Mucosa of gallbladder (tissue), 1 donor: ENCODE measurements at regions not wholly inside any gene's neighbourhood (a gene's known extent, or its start where the extent isn't known, plus 50 kb on each side); places are given as distances from the start of the nearest gene placed in this dataset.

Experiments
- DNase-seq: peaks from one replicate; pipeline ENCODE4 v3.0.0-alpha.2; 2020; ENCODE audit warnings: low spot score
- donor health status: DM: no; HTN: no; CAD: no.

DNA sequence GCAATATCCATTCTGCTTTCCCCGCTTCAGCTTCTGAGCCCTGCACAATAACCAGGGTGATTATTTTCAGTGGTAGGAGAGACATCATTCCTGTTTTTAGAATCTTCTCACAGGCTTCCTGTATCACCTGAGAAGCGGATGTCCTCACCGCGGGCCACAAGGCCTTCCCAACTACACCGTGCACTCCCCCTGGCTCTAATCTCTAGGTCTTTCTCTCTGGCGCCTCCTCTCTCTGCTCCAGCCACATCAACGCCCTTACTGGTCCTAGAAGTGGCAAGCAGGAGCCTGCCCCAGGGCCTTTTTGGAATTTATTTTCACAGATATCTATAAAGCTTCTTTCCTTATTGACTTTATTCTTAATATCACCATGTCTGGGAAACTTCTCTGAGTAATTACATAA lies 675.2 kb upstream of the FRG1 start:
- no peak for DNase-seq

DNA sequence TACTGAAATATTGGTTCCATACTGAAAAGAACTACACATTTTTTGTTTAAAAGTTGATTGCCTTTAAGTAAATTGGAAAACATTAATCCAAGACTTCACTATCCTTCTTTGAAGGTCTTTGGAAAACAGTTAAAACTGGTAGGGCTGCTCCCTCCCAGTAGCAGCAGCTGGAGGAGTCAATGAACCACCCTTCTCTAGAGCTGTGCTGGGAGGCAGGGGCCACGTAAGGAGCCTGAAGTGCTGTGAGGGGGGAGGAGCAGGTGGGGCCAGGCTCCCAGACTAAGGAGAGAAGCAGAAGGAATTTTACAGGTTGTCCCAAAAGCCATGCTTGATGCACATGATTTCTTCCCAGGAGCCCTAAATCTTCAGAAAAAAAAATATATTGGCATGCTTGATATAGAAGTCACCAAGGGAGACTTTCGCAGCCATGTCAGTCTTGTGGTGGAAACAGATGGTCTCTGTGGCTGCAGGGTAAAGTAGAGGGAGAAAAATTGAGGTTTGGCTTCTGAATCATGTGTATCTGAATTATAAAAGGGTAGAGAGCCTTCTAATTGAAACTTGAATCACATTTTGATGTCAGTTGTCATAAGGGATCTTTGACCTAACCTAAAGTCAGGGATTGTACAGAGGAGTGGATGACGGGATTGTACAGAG lies 673.2 kb upstream of the FRG1 start:
- DNase-seq: no peak

DNA sequence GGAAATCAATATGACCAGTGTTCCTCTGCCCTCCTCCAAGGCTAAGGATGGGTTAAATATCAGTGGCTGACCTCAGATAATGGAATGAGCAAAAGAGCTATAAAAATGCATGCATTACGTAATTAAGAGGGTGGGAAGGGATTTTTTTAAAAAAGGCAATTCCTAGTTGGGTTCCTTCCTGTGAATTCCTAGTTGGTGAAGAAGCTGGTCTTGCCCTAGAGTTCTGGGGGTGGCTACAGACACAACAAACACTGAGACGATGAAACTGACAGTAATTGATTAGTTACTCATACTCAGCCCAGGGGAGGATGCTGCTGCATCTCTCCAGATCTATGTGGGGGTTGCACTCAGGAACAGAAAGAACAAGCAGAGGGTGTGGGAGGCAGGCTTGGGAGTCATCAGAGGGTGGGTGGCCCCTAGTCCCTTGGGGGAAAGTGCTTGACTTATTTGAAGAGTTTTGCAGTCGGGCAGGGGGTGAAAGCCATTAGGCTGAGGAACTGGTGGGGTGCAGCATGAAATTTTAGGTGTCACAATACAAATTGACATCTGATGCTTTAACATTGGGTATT lies 662.0 kb upstream of the FRG1 start:
- DNase-seq: no peak

GRCh38 chr4:189279188-189279587 lies 661.5 kb upstream of the FRG1 start:
- DNase-seq: no peak

DNA sequence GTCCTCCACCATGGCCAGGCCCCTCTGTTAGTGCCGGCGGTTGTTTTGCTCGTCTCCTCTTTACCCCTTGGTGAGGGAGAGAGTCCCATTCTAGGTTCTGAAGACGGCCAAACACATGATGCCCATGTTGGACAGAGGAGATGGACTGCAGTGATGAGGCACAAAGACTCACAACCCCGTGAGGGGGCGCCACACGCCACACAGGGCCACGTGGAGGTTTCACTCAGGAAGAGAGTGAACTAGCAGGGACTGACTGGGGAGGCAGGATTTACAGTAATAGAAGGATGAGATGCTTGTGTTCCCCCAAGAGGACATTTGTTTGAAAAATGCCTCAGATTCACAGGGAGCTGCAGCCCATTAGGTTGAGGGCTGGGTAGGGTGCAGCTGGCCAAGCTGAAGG lies 655.3 kb upstream of the FRG1 start:
- no peak for DNase-seq

DNA sequence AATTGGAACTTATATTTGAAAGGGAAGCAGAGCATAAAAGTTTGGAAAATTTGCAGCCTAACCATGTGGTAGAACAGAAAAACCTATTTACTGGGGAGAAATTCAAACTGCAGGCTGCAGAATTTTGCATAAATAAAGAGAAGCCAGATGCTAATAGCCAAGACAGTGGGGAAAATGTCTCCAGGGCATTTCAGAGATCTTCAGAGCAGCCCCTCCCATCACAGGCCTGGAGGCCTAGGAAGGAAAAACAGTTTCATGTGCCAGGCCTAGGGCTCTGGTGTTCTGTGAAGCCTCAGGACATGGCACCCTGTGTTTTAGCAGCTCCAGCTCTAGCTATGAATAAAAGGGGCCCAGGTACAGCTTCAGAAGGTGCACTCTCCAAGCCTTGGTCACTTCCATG lies 648.7 kb upstream of the FRG1 start:
- no peak for DNase-seq

DNA sequence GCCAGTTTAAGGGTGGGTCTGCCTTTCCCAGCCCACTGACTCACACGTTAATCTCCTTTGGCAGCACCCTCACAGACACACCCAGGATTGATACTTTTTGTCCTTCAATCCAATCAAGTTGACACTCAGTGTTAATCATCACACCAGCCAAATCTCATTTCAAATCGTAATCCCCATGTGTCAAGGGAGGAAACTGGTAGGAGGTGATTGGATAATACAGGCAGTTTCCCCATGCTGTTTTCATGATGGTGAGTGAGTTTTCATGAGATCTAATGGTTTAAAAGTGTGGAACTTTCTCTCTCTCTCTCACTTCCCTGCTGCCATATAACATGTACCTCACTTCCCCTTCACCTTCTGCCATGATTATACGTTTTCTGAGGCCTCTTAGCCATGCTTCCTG lies 647.2 kb upstream of the FRG1 start:
- no peak for DNase-seq

GRCh38 chr4:189294574-189294973 lies 646.1 kb upstream of the FRG1 start:
- DNase-seq: no peak

GRCh38 chr4:189299706-189300105 lies 641.0 kb upstream of the FRG1 start:
- no peak for DNase-seq

- DNase-seq: no peak
These were observed 639.0 kb upstream of the FRG1 start for GRCh38 chr4:189301692-189302091.

- DNase-seq: no peak
These were observed 638.0 kb upstream of the FRG1 start for GRCh38 chr4:189302719-189303118.

DNA sequence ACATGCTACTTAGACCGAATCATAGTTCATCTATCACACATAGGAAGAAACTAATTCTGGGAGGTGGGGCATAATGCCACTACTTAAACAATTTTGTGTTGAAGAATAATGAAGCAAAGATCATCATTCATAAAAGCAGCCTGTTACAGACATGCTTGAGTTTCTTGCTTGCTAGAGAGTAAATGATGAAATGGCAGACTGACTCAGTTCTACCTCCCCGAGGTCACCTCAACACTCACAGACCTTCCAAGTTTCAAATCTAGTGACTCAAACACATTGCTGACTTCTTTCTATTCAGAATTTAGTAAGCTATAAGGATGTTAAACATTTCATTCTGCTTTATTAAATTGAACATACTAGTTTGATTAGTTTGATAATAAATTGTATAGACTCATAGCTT lies 636.5 kb upstream of the FRG1 start:
- DNase-seq: no peak

DNA sequence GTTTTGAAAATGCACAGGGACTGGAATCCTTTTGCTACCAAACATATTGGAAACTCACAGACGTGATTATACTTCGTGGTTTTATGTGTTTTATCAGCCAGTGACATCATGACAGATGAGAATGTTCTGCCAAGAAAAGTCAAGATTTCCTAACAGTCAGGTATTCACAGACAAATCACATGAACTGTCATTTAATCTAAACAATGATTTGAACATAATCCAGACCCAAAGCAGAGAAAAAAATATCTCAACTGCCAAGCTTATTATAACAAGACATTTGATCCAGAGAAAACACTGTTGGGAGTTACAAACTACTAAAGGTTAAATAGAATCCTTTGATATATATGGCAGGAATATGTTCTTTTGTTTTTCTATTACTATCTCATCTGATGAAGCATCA lies 635.9 kb upstream of the FRG1 start:
- DNase-seq: no peak

GRCh38 chr4:189305500-189305899 lies 635.2 kb upstream of the FRG1 start:
- no peak for DNase-seq

- DNase-seq: no peak
These were observed 629.4 kb upstream of the FRG1 start for GRCh38 chr4:189311251-189311650.

- no peak for DNase-seq
These were observed 627.6 kb upstream of the FRG1 start for GRCh38 chr4:189313064-189313463.

- DNase-seq: no peak
These were observed 626.7 kb upstream of the FRG1 start for GRCh38 chr4:189313861-189314513.

DNA sequence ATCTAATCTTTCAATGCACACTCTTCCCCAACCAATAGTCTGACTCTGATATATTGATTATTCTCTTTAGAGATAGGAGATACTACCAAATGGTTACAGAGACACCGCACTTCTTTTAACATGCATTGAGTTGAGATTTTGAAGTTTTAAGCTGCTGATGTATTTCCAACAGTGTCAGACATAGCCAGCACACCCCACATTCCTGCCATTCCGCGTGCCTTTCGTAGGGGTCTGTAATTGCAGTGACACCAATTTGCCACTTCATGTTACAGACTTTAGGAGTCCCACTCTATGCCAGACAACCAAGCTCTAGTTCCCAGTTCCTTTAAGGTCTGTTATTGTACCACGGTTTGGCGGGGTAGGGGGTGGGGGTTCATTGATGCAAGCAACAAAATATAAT lies 618.2 kb upstream of the FRG1 start:
- DNase-seq: no peak

DNA sequence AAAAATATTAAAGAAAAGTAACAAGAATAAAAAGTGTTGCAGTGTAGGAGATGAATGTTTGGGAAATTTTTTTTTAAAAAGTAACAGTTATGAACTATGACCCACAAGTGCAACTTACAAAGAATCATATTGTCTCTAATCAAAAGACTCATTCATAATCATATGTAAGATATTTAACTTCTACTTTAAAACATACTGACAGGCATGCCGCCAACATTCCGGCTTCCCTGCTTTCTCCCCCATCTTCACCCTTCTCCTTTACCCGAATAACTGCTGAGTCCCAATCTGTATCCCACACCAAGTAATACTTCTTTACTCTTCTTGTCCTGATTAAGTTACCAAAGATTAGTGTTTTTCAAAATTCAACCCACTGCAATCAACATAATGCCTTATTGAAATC lies 598.8 kb upstream of the FRG1 start:
- DNase-seq: no peak

- DNase-seq: no peak
These were observed 585.1 kb upstream of the FRG1 start for GRCh38 chr4:189355590-189355989.

GRCh38 chr4:189362364-189362763 lies 578.3 kb upstream of the FRG1 start:
- no peak for DNase-seq

GRCh38 chr4:189364032-189364449 lies 576.6 kb upstream of the FRG1 start:
- DNase-seq: no peak

DNA sequence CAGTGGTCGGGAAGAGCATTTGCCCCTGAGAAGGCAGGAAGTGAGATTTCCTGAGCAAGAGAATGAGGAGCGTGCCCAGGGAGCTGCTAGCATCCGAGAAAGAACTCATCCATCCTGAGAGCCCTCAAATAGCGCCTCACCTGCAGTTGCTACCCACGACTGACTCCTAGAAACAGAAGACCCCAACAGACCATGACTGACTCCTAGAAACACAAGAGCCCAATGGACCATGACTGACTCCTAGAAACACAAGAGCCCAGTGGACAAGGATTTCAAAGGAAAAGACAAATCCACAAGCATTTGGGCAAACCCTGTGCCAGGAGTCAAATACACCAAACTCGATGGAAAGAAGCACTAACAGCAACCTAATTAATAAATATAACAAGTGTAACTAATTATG lies 575.2 kb upstream of the FRG1 start:
- DNase-seq: no peak

- no peak for DNase-seq
These were observed 572.8 kb upstream of the FRG1 start for GRCh38 chr4:189367832-189368231.
